OCI-LY3 (cell line): ENCODE measurements at regions not wholly inside any gene's neighbourhood (a gene's known extent, or its start where the extent isn't known, plus 50 kb on each side); places are given as distances from the start of the nearest gene placed in this dataset.

ENCODE experiments used
- H2AFZ ChIP-seq: fragments of 200-600, 300-600 bp; shearing (Covaris generic); 2 replicates; pipeline ENCODE4 v1.6.0; 2014; ENCODE audit warnings: antibody characterized with exemption, low read depth, low read length
- H3K27ac ChIP-seq: fragments of 200-600, 300-600 bp; sonication (generic); 2 replicates; pipeline ENCODE4 v1.5.1; 2014; ENCODE audit warnings: mild to moderate bottlenecking, low read length, moderate library complexity, mixed read lengths
- H3K27me3 ChIP-seq: fragments of 200-600, 300-600 bp; sonication (generic); 2 replicates; pipeline ENCODE4 v1.6.1; 2014; ENCODE audit warnings: low read depth, low read length, mixed read lengths
- H3K36me3 ChIP-seq: fragments of 200-600, 300-600 bp; sonication (generic); replicated peaks from 2 replicates; pipeline ENCODE3; 2014; ENCODE audit warnings: low read depth, low read length, mixed read lengths
- H3K4me1 ChIP-seq: fragments of 300-600, 200-600 bp; sonication (generic); 2 replicates; pipeline ENCODE4 v1.6.1; 2014; ENCODE audit warnings: low read length, mixed read lengths
- H3K4me2 ChIP-seq: fragments of 200-600, 300-600 bp; sonication (generic); 2 replicates; pipeline ENCODE4 v1.6.1; 2014; ENCODE audit warnings: low read length, mixed read lengths
- H3K4me3 ChIP-seq: fragments of 300-600, 200-600 bp; sonication (generic); 2 replicates; pipeline ENCODE4 v1.5.1; 2014; ENCODE audit warnings: antibody characterized with exemption, mild to moderate bottlenecking, low read length, moderate library complexity
- H3K79me2 ChIP-seq: fragments of 300-600, 200-600 bp; shearing (Covaris generic); 2 replicates; pipeline ENCODE4 v1.6.1; 2014; ENCODE audit warnings: mild to moderate bottlenecking, low read length, mixed read lengths
- H3K9ac ChIP-seq: fragments of 300-600, 200-600 bp; shearing (Covaris generic); 2 replicates; pipeline ENCODE4 v1.6.0; 2014; ENCODE audit warnings: mild to moderate bottlenecking, low read length, moderate library complexity
- H3K9me3 ChIP-seq: fragments of 200-600, 300-600 bp; shearing (Covaris generic); 2 replicates; pipeline ENCODE4 v1.6.1; 2014; ENCODE audit warnings: low read length, mixed read lengths; ENCODE audit not compliant: insufficient read depth
- H4K20me1 ChIP-seq: fragments of 200-600, 300-600 bp; sonication (generic); 2 replicates; pipeline ENCODE4 v1.6.1; 2016; ENCODE audit warnings: low read length, mixed read lengths; ENCODE audit not compliant: insufficient read depth
- EZH2phosphoT487 ChIP-seq: fragments of 200-600 bp; shearing (Covaris generic); IDR thresholded peaks from 2 replicates; pipeline ENCODE4 v1.6.1; 2018; ENCODE audit warnings: antibody characterized with exemption, mixed run types, low read depth
- TF ChIP-seq, protein P1 (sequence below): fragments of 200-600, 300-600 bp; sonication (generic); IDR thresholded peaks from 2 replicates; pipeline ENCODE4 v1.5.1; 2014; ENCODE audit warnings: antibody characterized with exemption, low read length, low read depth

DNA sequence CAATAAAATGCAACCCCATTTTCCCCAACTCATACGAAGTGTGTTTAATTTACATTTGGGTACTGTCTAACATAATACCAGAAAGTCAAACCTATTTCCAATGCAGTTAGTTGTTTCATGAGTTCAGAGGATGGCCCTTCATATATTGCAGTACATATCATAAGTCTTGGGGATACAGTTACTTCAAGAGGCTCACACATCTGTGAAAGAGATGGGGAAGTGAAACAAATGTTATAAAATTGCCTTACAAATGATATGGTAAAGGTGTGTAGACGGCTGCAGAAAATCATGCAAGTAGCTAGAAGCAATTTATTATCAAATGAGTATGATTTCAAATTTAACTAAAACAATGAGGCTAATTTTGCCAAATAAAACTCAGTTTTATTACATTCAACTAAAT, 219.0 kb upstream of the CDH12 start:
- Histone ChIP-seq H3K27ac (no peak overlapping the region), H4K20me1 (no peaks in the 10 kb centered on the region), H3K4me3 (no peak overlapping the region), H3K79me2 (no peaks in the 10 kb centered on the region), H3K4me2 (peak overlapping the region; percentile 32), H2AFZ (no peak overlapping the region), H3K9ac (no peak overlapping the region), H3K36me3 (no peaks in the 10 kb centered on the region), H3K4me1 (peaks cover 11% of the 10 kb centered on the region), H3K27me3 (no peaks in the 10 kb centered on the region), H3K9me3 (no peaks in the 10 kb centered on the region)
- TF ChIP-seq, protein P1, sequence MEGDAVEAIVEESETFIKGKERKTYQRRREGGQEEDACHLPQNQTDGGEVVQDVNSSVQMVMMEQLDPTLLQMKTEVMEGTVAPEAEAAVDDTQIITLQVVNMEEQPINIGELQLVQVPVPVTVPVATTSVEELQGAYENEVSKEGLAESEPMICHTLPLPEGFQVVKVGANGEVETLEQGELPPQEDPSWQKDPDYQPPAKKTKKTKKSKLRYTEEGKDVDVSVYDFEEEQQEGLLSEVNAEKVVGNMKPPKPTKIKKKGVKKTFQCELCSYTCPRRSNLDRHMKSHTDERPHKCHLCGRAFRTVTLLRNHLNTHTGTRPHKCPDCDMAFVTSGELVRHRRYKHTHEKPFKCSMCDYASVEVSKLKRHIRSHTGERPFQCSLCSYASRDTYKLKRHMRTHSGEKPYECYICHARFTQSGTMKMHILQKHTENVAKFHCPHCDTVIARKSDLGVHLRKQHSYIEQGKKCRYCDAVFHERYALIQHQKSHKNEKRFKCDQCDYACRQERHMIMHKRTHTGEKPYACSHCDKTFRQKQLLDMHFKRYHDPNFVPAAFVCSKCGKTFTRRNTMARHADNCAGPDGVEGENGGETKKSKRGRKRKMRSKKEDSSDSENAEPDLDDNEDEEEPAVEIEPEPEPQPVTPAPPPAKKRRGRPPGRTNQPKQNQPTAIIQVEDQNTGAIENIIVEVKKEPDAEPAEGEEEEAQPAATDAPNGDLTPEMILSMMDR, result no peak
- TF ChIP-seq EZH2phosphoT487, result no peak

DNA sequence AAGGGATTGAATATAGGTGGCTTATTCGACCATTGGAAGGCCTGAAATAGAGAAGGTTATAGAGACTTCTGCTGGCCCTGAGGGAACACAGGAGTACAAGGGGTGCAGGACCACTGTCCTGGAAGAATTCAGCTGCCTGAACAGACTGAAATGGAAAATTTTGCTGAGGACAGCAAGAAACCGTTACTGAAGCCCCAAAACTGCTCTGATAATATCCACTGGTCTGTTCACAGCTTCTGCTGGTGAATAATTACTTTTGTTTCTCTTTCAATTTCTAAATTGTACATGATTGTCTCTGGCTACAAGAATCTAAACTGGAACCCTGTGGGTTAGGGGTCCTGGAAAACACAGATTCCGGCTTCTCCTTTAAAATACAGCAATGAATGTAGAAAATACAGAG, 218.5 kb upstream of the CDH12 start:
- H3K27me3 ChIP-seq, result no peaks in the 10 kb centered on the region
- H3K4me1 ChIP-seq, result peaks cover 11% of the 10 kb centered on the region
- no peaks in the 10 kb centered on the region for H3K79me2 ChIP-seq
- no peak overlapping the region for H3K4me3 ChIP-seq
- TF ChIP-seq, protein P1, result no peak
- no peak for TF ChIP-seq EZH2phosphoT487
- H3K36me3 ChIP-seq, result no peaks in the 10 kb centered on the region
- H3K27ac ChIP-seq, result no peak overlapping the region
- no peak overlapping the region for H2AFZ ChIP-seq
- H3K9ac ChIP-seq, result no peak overlapping the region
- H3K4me2 ChIP-seq, result peak overlapping the region; percentile 32
- H4K20me1 ChIP-seq, result no peaks in the 10 kb centered on the region
- no peaks in the 10 kb centered on the region for H3K9me3 ChIP-seq

DNA sequence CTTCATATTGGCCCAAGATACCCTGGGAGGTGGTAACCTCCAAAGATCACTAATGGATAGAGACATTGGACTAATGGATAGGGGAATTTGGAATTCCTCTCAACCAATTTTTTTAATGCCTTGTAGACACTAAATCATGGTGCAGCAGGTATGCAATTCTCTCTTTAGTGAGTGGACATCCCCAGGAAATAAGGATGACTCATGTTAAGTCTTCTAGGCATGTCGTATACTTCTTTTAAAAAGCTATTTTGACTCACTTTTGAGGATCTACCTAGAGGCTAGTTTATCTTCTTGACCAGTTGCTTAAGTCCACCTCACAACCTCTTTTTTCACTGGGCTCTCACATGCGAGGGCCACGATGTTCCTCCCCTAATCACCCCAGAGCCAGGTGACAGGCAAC, 211.6 kb upstream of the CDH12 start:
- no peak overlapping the region for H3K4me3 ChIP-seq
- TF ChIP-seq EZH2phosphoT487, result no peak
- TF ChIP-seq, protein P1, result no peak
- no peak overlapping the region for H2AFZ ChIP-seq
- no peaks in the 10 kb centered on the region for H3K27me3 ChIP-seq
- H3K9me3 ChIP-seq, result no peaks in the 10 kb centered on the region
- H3K79me2 ChIP-seq, result no peaks in the 10 kb centered on the region
- no peak overlapping the region for H3K4me2 ChIP-seq
- H3K9ac ChIP-seq, result no peak overlapping the region
- H3K27ac ChIP-seq, result no peak overlapping the region
- no peaks in the 10 kb centered on the region for H3K36me3 ChIP-seq
- no peaks in the 10 kb centered on the region for H4K20me1 ChIP-seq
- H3K4me1 ChIP-seq, result no peaks in the 10 kb centered on the region

DNA sequence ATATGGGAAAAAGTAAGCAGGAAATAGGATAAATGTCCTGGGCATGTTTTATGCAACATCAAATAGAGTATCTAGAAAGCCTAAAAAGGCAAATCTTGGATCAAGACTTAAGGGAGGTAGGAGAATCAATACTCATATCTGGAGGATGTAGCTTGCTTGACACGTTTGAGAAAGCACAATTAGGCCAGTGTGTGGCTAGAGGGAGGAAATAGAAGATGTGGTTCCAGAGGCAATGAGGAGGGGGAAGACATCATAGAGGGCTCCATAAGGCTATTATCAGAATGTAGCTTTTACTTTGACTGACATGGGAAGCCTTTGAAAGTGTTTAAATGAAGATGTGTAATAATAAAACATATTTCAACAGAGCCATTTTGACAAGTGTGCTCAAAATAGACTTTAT, 200.7 kb upstream of the CDH12 start:
- H4K20me1 ChIP-seq, result no peaks in the 10 kb centered on the region
- H3K4me2 ChIP-seq, result no peak overlapping the region
- no peaks in the 10 kb centered on the region for H3K4me1 ChIP-seq
- H2AFZ ChIP-seq, result peak overlapping the region; percentile 39; the same call in 1 of the 2 replicates
- no peaks in the 10 kb centered on the region for H3K79me2 ChIP-seq
- no peaks in the 10 kb centered on the region for H3K36me3 ChIP-seq
- H3K9ac ChIP-seq, result no peak overlapping the region
- H3K27me3 ChIP-seq, result no peaks in the 10 kb centered on the region
- no peak for TF ChIP-seq EZH2phosphoT487
- TF ChIP-seq, protein P1, result no peak
- no peak overlapping the region for H3K27ac ChIP-seq
- H3K9me3 ChIP-seq, result no peaks in the 10 kb centered on the region
- no peak overlapping the region for H3K4me3 ChIP-seq
